ENCODE measurements at regions not wholly inside any gene's neighbourhood (a gene's known extent, or its start where the extent isn't known, plus 50 kb on each side); places are given as distances from the start of the nearest gene placed in this dataset.

DNA sequence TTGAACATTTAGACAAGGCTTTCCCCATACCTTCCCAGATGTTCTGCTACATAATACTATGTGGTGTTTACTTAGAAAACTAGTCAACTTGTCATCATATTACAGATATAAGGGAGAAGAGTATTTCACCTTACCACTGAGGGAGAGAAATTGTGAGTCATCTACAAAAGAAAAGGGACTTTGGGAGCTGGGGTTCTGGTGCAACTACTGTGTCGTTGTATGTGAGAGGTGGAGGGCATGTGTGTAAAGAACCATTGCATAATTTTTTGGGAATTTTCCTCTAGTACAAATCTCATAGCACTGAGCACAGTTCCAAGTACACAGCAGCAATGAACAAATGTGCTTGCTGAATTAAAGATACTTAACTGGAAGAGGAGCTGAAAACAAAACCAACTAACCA is 665.6 kb downstream of the DHX35 start:
- TF ChIP-seq, protein P1, sequence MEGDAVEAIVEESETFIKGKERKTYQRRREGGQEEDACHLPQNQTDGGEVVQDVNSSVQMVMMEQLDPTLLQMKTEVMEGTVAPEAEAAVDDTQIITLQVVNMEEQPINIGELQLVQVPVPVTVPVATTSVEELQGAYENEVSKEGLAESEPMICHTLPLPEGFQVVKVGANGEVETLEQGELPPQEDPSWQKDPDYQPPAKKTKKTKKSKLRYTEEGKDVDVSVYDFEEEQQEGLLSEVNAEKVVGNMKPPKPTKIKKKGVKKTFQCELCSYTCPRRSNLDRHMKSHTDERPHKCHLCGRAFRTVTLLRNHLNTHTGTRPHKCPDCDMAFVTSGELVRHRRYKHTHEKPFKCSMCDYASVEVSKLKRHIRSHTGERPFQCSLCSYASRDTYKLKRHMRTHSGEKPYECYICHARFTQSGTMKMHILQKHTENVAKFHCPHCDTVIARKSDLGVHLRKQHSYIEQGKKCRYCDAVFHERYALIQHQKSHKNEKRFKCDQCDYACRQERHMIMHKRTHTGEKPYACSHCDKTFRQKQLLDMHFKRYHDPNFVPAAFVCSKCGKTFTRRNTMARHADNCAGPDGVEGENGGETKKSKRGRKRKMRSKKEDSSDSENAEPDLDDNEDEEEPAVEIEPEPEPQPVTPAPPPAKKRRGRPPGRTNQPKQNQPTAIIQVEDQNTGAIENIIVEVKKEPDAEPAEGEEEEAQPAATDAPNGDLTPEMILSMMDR (IDR thresholded peaks at IDR 0.05), result no peak
- no peak overlapping the region for H3K27ac ChIP-seq
- no peak overlapping the region for H3K4me2 ChIP-seq (ENCODE audit: low read length)
- H3K27me3 ChIP-seq (ENCODE audit: control insufficient read depth, insufficient read depth, low read length), result no peaks in the 10 kb centered on the region
- no peak overlapping the region for H2AFZ ChIP-seq
- H3K4me3 ChIP-seq (ENCODE audit: low read depth, low read length), result no peak overlapping the region
- no peaks in the 10 kb centered on the region for H3K9me3 ChIP-seq (ENCODE audit: control insufficient read depth, low read length)
- no peaks in the 10 kb centered on the region for H3K79me2 ChIP-seq
- H3K36me3 ChIP-seq (ENCODE audit: control insufficient read depth, insufficient read depth, low read length), result no peaks in the 10 kb centered on the region
- H3K9ac ChIP-seq, result no peak overlapping the region
- H3K4me1 ChIP-seq, result peaks cover 3% of the 10 kb centered on the region

DNA sequence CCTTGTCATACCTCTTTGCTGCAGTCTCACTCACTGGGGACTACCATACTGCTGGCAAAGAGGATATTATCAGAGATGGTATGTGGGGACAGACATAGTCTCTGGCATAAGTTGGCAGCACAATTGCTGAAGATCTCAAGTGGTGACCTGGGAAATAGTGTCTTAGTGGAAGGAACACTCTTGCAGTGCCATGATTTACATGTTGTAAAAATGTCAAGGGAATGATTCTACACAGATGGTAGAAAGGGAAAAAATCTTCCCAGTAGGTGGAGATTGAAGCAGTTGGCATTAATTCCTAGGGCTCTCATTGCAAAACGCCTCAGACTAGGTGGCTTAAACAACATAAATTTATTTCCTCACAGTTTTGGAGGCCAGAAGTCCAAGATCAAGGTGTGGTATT is 662.2 kb downstream of the DHX35 start:
- Histone ChIP-seq H3K27ac (no peak overlapping the region), H3K4me3 (ENCODE audit: low read depth, low read length) (no peak overlapping the region)

DNA sequence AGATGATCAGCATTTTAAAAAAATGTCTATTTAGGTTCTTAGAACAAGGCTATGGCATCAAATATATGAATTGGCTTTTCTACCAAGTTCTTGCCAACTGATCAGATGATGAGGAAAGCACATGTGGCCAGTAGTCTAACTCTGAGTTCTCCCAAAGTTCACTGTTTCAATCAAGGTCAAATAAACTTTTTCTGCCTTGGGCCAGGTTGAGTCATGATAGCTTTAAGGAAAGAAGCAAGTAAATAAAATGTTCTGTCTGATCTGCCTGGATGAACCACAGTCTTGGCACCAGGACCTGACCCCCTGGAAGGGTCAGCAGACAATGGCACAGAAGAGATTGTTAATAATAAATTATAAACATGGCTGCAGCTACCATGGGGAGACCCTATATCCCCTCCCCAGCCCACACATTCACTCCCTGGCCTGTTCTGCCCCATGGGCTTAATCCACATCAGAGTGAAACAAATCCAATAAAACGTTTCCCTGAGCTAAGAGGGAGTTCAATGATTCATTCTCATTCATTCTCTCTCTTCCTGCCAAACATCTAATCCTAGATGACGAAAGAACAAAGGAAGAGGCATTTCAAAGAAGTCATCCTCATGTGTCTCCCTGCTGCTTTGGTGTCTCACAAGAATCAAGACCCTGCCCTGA is 661.6 kb downstream of the DHX35 start:
- H3K9ac ChIP-seq, result no peak overlapping the region
- no peaks in the 10 kb centered on the region for H3K4me1 ChIP-seq
- H3K36me3 ChIP-seq (ENCODE audit: control insufficient read depth, insufficient read depth, low read length), result no peaks in the 10 kb centered on the region
- no peak overlapping the region for H2AFZ ChIP-seq
- no peak overlapping the region for H3K27ac ChIP-seq
- no peak overlapping the region for H3K4me3 ChIP-seq (ENCODE audit: low read depth, low read length)
- no peaks in the 10 kb centered on the region for H3K27me3 ChIP-seq (ENCODE audit: control insufficient read depth, insufficient read depth, low read length)
- H3K9me3 ChIP-seq (ENCODE audit: control insufficient read depth, low read length), result no peaks in the 10 kb centered on the region
- H3K4me2 ChIP-seq (ENCODE audit: low read length), result no peak overlapping the region
- TF ChIP-seq, protein P1 (IDR thresholded peaks at IDR 0.05), result no peak
- no peaks in the 10 kb centered on the region for H3K79me2 ChIP-seq

More for the DNA sequence above, 662.2 kb downstream of the DHX35 start:
- Histone ChIP-seq H3K9me3 (ENCODE audit: control insufficient read depth, low read length) (no peaks in the 10 kb centered on the region), H2AFZ (no peak overlapping the region), H3K79me2 (no peaks in the 10 kb centered on the region), H3K4me1 (no peaks in the 10 kb centered on the region), H3K9ac (no peak overlapping the region), H3K27me3 (ENCODE audit: control insufficient read depth, insufficient read depth, low read length) (no peaks in the 10 kb centered on the region), H3K4me2 (ENCODE audit: low read length) (no peak overlapping the region), H3K36me3 (ENCODE audit: control insufficient read depth, insufficient read depth, low read length) (no peaks in the 10 kb centered on the region)
- TF ChIP-seq, protein P1 (IDR thresholded peaks at IDR 0.05), result no peak

DNA sequence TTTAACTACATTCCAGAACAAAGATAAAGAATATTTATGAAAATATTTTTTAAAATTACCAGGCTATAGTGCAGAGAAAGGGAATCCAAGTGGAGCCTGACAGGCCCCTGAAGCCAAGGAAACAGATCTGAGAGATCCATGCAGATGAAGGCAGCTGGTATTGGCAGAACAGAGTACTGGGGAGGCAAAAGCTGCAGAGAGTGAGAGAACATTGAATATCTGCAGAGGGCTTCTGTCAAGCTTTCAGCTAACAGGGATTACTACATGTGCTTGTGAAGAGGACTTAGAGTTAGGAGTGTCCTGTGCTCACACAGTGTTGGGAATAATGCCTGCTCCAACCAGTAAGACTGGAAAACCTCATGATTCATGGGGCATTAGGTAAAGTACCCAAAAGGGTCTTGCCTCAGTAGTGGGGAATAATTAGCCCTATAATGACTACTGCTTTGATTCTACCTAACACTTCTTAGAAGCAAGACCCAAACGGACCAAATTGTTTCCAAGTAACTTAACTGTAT is 657.2 kb downstream of the DHX35 start:
- TF ChIP-seq, protein P1 (IDR thresholded peaks at IDR 0.05), result no peak
- H3K9ac ChIP-seq, result no peak overlapping the region
- no peak overlapping the region for H3K4me2 ChIP-seq (ENCODE audit: low read length)
- H3K27me3 ChIP-seq (ENCODE audit: control insufficient read depth, insufficient read depth, low read length), result no peaks in the 10 kb centered on the region
- H2AFZ ChIP-seq, result peak overlapping the region; percentile 5
- no peaks in the 10 kb centered on the region for H3K9me3 ChIP-seq (ENCODE audit: control insufficient read depth, low read length)
- H3K79me2 ChIP-seq, result no peaks in the 10 kb centered on the region
- no peaks in the 10 kb centered on the region for H3K4me1 ChIP-seq
- no peaks in the 10 kb centered on the region for H3K36me3 ChIP-seq (ENCODE audit: control insufficient read depth, insufficient read depth, low read length)
- no peak overlapping the region for H3K4me3 ChIP-seq (ENCODE audit: low read depth, low read length)
- H3K27ac ChIP-seq, result no peak overlapping the region

DNA sequence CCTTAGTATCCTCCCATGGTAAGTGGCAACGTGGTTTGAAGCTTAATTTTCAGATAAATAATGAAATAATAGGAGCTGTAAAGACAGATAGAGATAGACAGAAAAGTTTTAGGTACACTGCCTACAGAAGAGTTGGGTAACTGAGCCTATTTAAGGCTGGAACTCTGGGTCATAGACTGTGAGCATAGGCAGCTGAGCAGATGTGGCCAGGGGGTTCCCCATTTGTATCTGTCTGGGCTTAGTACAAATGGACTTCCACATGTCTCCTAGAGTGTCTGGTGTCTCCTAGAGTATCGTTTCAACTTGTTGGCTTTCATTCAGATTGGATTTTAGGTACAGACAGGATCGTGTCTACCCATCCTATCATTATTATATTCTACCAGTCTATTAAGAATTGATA is 649.8 kb downstream of the DHX35 start:
- Histone ChIP-seq H3K27ac (no peak overlapping the region), H3K4me1 (no peaks in the 10 kb centered on the region), H3K9me3 (ENCODE audit: control insufficient read depth, low read length) (no peaks in the 10 kb centered on the region), H3K36me3 (ENCODE audit: control insufficient read depth, insufficient read depth, low read length) (no peaks in the 10 kb centered on the region), H3K79me2 (no peaks in the 10 kb centered on the region), H3K9ac (no peak overlapping the region), H2AFZ (no peak overlapping the region), H3K27me3 (ENCODE audit: control insufficient read depth, insufficient read depth, low read length) (no peaks in the 10 kb centered on the region), H3K4me2 (ENCODE audit: low read length) (no peak overlapping the region), H3K4me3 (ENCODE audit: low read depth, low read length) (no peak overlapping the region)
- TF ChIP-seq, protein P1 (IDR thresholded peaks at IDR 0.05), result no peak

Measured in parathyroid adenoma (tissue), 2 donors.